GM12874 (cell line): ENCODE measurements at regions not wholly inside any gene's neighbourhood (a gene's known extent, or its start where the extent isn't known, plus 50 kb on each side); places are given as distances from the start of the nearest gene placed in this dataset.

Source experiments
- TF ChIP-seq, protein P1 (sequence below): IDR thresholded peaks from 2 replicates; pipeline ENCODE4 v1.5.1; 2011; ENCODE audit warnings: low read depth, mild to moderate bottlenecking, control low read depth, low read length, moderate library complexity; ENCODE audit not compliant: insufficient read depth

DNA sequence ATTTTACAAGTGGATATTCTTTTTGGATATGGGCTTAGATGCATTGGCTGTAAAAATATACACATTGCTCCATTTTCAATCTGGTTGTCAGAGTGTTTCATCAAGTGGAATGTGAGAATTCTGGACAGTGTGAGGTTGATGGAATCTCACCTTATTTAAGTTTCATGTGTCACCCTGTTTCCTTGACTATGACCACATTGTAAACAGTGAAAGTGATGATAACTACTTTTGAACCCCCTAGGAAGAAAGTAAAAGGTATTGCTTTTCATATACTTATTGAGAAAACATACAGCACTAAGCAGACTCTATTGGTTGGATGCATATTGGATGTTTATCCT, 490.5 kb upstream of the RAG2 start:
- TF ChIP-seq, protein P1, sequence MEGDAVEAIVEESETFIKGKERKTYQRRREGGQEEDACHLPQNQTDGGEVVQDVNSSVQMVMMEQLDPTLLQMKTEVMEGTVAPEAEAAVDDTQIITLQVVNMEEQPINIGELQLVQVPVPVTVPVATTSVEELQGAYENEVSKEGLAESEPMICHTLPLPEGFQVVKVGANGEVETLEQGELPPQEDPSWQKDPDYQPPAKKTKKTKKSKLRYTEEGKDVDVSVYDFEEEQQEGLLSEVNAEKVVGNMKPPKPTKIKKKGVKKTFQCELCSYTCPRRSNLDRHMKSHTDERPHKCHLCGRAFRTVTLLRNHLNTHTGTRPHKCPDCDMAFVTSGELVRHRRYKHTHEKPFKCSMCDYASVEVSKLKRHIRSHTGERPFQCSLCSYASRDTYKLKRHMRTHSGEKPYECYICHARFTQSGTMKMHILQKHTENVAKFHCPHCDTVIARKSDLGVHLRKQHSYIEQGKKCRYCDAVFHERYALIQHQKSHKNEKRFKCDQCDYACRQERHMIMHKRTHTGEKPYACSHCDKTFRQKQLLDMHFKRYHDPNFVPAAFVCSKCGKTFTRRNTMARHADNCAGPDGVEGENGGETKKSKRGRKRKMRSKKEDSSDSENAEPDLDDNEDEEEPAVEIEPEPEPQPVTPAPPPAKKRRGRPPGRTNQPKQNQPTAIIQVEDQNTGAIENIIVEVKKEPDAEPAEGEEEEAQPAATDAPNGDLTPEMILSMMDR: no peak

- TF ChIP-seq, protein P1: no peak
Observed at GRCh38 chr11:37087650-37088572, 489.9 kb upstream of the RAG2 start.

DNA sequence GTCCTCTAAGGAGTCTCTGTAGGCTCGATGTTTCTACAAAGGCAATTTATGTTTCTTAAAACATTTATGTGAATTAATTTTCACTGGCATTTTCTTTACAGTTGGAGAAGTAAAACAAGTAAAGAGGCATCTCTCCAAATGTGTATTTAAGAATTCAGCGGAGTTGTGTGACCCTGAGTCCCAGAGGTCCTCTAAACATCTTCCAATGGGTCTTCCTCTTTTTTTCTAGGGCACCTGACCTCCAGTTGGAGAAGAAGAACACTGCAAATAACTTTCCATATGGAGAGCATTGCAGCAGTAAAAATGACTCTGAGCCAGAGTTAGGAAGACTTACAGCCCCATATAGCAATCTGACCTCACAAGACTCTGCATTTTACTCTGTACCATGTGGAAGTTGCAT, 480.5 kb upstream of the RAG2 start:
- TF ChIP-seq, protein P1: no peak

DNA sequence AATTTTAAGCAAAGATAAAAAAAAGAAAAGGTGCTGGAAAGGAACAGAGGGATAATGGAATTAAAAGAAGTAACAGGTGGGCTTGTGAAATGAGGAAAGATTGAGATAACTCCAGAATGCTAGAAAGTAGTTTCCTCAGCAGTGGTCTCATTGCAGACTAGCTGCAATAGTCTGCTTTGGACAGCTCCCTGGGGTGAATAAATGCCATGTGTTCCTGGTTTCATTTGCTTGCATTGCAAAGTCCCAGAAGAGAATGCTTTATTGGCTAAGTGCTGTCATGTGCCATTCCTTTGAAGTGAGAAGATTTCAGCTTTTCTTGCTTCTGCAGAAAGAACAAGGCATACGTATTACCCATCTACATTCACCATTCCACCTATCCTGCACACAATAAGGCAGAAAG, 478.8 kb upstream of the RAG2 start:
- TF ChIP-seq, protein P1: no peak

GRCh38 chr11:37072538-37073055, 474.6 kb upstream of the RAG2 start:
- TF ChIP-seq, protein P1: no peak

- TF ChIP-seq, protein P1: no peak
Observed at GRCh38 chr11:37050311-37050710, 452.3 kb upstream of the RAG2 start.

GRCh38 chr11:37040921-37041320, 442.9 kb upstream of the RAG2 start:
- TF ChIP-seq, protein P1: no peak
